ENCODE measurements at regions not wholly inside any gene's neighbourhood (a gene's known extent, or its start where the extent isn't known, plus 50 kb on each side); places are given as distances from the start of the nearest gene placed in this dataset.

DNA sequence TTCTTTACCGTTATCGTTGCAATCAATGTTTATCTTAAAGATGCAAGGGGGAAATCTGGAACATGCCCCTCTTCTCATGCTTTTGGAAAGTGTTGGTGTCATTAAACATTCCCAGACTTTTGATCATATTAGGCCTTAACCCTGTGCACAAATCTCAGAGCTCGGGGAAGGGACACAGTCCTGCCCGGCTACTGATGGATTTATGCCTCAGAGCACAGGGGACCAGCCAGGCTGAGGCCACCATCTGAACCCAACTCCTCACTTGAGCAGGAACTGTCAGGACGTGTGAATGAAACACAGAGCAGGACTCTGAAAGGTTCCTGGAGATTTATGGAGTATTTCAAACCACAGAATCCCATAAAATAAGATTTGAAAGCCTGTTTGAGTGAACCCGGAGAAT, 132.0 kb upstream of the CXCL12 start:
- Histone ChIP-seq H3K4me2 (ENCODE audit: low read length) (no peak overlapping the region), H3K4me1 (ENCODE audit: control insufficient read depth, insufficient read depth, low read length) (no peaks in the 10 kb centered on the region), H3K9me3 (replicated peaks; ENCODE audit: low read length) (no peaks in the 10 kb centered on the region), H3K9ac (ENCODE audit: low read depth, low read length) (no peak overlapping the region), H3K4me3 (ENCODE audit: low read length) (no peak overlapping the region), H3K27me3 (ENCODE audit: control insufficient read depth, insufficient read depth, low read length) (no peaks in the 10 kb centered on the region), H3K36me3 (ENCODE audit: insufficient read depth, low read length) (no peaks in the 10 kb centered on the region)

DNA sequence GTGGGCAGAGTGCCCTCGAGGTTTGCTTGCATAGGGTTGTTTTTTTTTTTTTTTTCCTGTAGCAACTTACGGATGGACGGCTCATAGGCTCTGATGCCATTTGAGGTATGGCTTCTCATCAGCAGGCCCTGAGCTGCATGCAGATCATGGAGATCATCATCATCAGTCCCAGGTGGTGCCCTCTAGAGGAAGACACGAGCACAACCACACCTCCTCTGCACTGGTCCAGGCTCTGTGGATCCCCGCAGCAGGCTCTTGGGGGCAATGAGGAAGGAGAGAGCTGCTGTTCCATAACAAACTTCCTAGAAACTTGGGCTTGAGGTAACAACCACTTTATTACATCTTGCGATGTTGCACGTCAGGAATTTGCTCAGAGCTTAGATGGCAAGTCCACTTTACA, 132.7 kb upstream of the CXCL12 start:
- Histone ChIP-seq H3K4me2 (ENCODE audit: low read length) (no peak overlapping the region), H3K4me1 (ENCODE audit: control insufficient read depth, insufficient read depth, low read length) (no peaks in the 10 kb centered on the region), H3K9me3 (replicated peaks; ENCODE audit: low read length) (no peaks in the 10 kb centered on the region), H3K9ac (ENCODE audit: low read depth, low read length) (no peak overlapping the region), H3K27me3 (ENCODE audit: control insufficient read depth, insufficient read depth, low read length) (no peaks in the 10 kb centered on the region), H3K4me3 (ENCODE audit: low read length) (no peak overlapping the region), H3K36me3 (ENCODE audit: insufficient read depth, low read length) (no peaks in the 10 kb centered on the region)

DNA sequence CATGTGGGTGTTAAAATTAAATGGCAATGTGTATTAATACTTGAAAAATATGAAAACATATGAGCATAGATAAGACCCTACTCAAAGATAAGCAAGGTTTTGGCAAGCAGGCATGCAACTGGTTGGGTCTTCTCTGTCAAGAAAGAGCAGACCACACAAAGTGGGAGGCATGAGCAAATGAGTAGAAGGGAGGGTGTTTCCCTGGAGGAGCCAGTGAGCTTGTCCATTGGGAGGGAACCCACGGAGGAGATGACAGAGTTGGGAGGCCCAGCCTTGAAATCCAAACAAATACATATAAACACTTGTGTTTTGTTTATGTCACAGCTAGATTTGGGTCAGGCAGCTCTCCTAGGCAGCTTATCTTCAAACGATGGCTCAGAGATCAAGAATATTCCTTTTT, 134.5 kb upstream of the CXCL12 start:
- H3K4me1 ChIP-seq (ENCODE audit: control insufficient read depth, insufficient read depth, low read length) = no peaks in the 10 kb centered on the region

DNA sequence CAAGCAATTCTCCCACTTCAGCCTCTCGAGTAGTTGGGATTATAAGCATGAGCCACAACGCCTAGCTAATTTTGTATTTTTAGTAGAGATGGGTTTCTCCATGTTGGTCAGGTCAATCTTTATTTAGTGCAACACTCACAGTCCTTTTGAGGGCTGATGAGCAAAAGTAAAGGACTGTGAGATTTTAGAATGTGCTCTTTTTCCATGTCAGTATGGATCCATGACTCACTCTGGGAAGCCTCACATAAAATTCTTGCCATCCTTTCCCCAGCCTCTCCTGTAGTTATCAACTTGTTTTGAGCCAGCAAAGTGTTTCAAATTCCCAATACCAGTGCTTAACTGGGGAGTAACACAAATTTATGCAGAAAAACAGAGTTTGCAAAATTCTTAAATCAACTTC, 135.8 kb upstream of the CXCL12 start:
- Histone ChIP-seq H3K9ac (ENCODE audit: low read depth, low read length) (no peak overlapping the region), H3K4me3 (ENCODE audit: low read length) (no peak overlapping the region), H3K4me1 (ENCODE audit: control insufficient read depth, insufficient read depth, low read length) (no peaks in the 10 kb centered on the region), H3K9me3 (replicated peaks; ENCODE audit: low read length) (no peaks in the 10 kb centered on the region), H3K36me3 (ENCODE audit: insufficient read depth, low read length) (no peaks in the 10 kb centered on the region), H3K4me2 (ENCODE audit: low read length) (no peak overlapping the region), H3K27me3 (ENCODE audit: control insufficient read depth, insufficient read depth, low read length) (no peaks in the 10 kb centered on the region)

More for the DNA sequence above, 134.5 kb upstream of the CXCL12 start:
- Histone ChIP-seq H3K27me3 (ENCODE audit: control insufficient read depth, insufficient read depth, low read length) (no peaks in the 10 kb centered on the region), H3K4me3 (ENCODE audit: low read length) (no peak overlapping the region), H3K36me3 (ENCODE audit: insufficient read depth, low read length) (no peaks in the 10 kb centered on the region), H3K4me2 (ENCODE audit: low read length) (no peak overlapping the region), H3K9ac (ENCODE audit: low read depth, low read length) (no peak overlapping the region), H3K9me3 (replicated peaks; ENCODE audit: low read length) (no peaks in the 10 kb centered on the region)

DNA sequence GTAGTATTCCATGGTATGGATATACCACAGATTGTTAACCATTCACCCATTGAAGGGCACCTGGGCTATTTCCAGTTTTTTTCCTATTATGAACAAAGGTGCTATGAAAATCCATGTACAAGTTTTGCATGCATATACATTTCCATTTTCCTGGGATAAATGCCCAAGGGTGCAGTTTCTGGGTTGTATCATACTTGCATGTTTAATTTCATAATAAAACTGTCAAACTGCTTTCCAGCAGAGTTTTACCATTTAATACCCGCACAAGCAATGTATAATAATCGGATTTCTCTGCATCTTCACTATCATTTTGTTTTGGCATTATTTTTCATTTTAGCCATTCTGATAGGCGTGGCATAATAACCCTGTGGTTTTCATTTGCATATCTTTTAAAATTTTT, 154.3 kb upstream of the CXCL12 start:
- Histone ChIP-seq H3K4me1 (ENCODE audit: control insufficient read depth, insufficient read depth, low read length) (no peaks in the 10 kb centered on the region), H3K36me3 (ENCODE audit: insufficient read depth, low read length) (no peaks in the 10 kb centered on the region), H3K4me3 (ENCODE audit: low read length) (no peak overlapping the region), H3K9me3 (replicated peaks; ENCODE audit: low read length) (no peaks in the 10 kb centered on the region), H3K4me2 (ENCODE audit: low read length) (no peak overlapping the region), H3K27me3 (ENCODE audit: control insufficient read depth, insufficient read depth, low read length) (no peaks in the 10 kb centered on the region), H3K9ac (ENCODE audit: low read depth, low read length) (no peak overlapping the region)

DNA sequence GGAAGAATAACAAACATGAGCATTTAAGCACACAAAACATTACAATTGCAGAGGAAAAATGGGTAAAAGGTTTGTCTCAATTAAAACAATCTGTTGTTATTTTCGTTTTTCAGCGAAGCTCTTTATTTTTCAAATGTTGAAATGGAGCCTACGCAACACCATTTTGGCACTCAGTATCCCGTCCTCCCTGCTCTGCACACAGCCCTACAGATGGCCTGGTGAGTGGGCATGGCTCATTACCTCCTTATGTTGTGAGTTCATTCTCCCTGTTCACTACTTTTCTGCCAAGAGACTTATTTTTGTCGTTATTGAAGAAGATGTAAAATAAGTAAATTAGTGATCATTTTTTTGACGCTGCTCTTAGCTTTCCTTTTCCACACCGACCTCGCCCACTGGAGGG, 167.8 kb upstream of the CXCL12 start:
- H3K36me3 ChIP-seq (ENCODE audit: insufficient read depth, low read length) = no peaks in the 10 kb centered on the region
- no peak overlapping the region for H3K9ac ChIP-seq (ENCODE audit: low read depth, low read length)
- H3K4me1 ChIP-seq (ENCODE audit: control insufficient read depth, insufficient read depth, low read length) = no peaks in the 10 kb centered on the region
- no peaks in the 10 kb centered on the region for H3K27me3 ChIP-seq (ENCODE audit: control insufficient read depth, insufficient read depth, low read length)
- H3K9me3 ChIP-seq (replicated peaks; ENCODE audit: low read length) = no peaks in the 10 kb centered on the region
- no peak overlapping the region for H3K4me2 ChIP-seq (ENCODE audit: low read length)
- no peak overlapping the region for H3K4me3 ChIP-seq (ENCODE audit: low read length)

DNA sequence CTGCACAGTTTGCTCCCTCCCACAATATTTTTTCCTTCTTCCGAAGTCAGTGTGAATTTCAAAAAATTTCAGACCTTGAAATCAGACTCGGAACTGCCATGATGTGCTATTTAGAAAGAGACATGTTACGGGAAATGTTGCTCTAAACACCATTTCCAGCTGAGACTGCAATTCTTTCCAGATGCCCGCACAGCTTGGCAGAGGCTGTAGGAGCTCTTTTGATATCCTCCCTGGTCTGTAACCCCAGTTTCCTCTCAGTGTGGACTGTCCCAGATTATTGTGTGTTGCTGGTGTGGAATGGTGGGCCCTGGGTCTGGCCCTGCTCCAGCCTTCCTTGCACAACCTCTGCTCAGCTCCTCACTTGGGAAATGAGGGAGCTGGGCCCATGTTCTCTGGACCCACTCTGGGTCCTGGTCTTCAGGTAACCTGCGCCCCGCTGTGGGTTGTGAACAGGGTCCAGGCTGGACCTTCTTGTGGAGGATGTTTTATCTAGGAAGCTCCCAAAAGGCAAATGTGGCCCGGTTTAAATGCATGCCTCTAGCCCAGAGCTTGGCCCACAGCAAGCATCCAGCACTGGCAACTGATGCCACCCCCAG, 172.8 kb upstream of the CXCL12 start:
- Histone ChIP-seq H3K4me3 (ENCODE audit: low read length) (no peak overlapping the region), H3K9ac (ENCODE audit: low read depth, low read length) (no peak overlapping the region), H3K4me1 (ENCODE audit: control insufficient read depth, insufficient read depth, low read length) (no peaks in the 10 kb centered on the region), H3K9me3 (replicated peaks; ENCODE audit: low read length) (no peaks in the 10 kb centered on the region), H3K36me3 (ENCODE audit: insufficient read depth, low read length) (no peaks in the 10 kb centered on the region), H3K4me2 (ENCODE audit: low read length) (no peak overlapping the region), H3K27me3 (ENCODE audit: control insufficient read depth, insufficient read depth, low read length) (no peaks in the 10 kb centered on the region)

DNA sequence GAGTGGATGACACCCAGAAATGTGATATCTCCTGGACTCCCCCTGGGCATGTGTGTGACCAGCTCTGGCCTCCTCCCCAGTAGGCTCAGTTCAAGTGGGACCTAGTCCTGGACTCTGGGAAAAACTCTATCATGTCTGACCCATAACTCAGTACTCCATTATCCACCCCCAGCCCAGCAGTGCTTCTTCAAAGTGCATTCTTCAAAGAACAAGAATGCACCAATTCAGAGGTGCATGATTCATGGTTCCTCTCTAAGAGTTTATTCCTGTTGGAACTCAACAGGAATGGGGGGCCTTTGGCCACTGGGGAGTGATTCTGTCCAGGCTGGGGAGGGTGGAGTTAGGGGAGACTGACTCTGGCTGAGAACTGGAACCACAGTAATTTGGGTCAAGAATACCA, 173.6 kb upstream of the CXCL12 start:
- H3K4me2 ChIP-seq (ENCODE audit: low read length) = no peak overlapping the region
- no peaks in the 10 kb centered on the region for H3K27me3 ChIP-seq (ENCODE audit: control insufficient read depth, insufficient read depth, low read length)
- no peaks in the 10 kb centered on the region for H3K9me3 ChIP-seq (replicated peaks; ENCODE audit: low read length)
- H3K36me3 ChIP-seq (ENCODE audit: insufficient read depth, low read length) = no peaks in the 10 kb centered on the region
- H3K4me3 ChIP-seq (ENCODE audit: low read length) = no peak overlapping the region
- no peaks in the 10 kb centered on the region for H3K4me1 ChIP-seq (ENCODE audit: control insufficient read depth, insufficient read depth, low read length)
- no peak overlapping the region for H3K9ac ChIP-seq (ENCODE audit: low read depth, low read length)

DNA sequence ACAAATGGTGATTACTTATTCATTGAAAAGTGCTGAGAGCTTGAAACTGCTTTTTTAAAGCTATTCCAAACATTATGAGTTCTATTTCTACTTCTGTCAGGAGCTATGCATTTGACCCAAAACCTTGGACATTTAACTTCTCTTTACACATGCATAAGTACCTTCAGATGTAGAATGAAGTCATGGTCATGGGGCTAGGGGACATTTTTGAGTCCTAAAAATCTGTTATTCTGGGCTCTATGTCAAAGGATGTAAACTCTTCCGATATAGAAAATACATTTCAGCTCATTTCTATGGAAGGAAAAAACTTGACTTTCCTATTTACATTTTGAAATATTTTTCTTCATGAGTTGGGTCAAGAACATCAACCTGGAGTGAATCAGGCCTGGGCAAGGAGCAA, 179.5 kb upstream of the CXCL12 start:
- H3K4me3 ChIP-seq (ENCODE audit: low read length) = no peak overlapping the region
- H3K4me2 ChIP-seq (ENCODE audit: low read length) = no peak overlapping the region

DNA sequence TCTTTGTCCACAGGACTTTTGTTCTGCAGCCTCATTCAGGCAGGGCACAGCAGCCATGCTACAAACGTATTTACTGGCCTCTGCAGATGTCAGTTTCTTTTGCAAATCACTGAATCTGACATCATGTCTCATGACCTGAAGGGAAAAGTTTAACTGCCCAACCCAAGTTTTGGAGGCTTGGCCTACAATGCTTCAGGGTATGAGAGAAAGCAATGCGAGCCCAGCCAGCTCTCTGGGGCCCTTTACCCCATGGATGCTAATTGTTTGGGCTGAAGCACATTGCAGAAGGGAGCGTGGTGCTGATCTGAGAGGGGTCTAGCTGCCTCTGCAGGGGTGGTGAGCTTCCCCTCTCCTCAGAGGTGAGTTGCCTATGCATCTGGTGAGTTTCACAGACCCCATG, 179.9 kb upstream of the CXCL12 start:
- H3K9me3 ChIP-seq (replicated peaks; ENCODE audit: low read length) = no peaks in the 10 kb centered on the region
- peaks cover 26% of the 10 kb centered on the region for H3K4me1 ChIP-seq (ENCODE audit: control insufficient read depth, insufficient read depth, low read length)
- H3K4me3 ChIP-seq (ENCODE audit: low read length) = no peak overlapping the region
- no peak overlapping the region for H3K9ac ChIP-seq (ENCODE audit: low read depth, low read length)
- no peaks in the 10 kb centered on the region for H3K36me3 ChIP-seq (ENCODE audit: insufficient read depth, low read length)
- no peak overlapping the region for H3K4me2 ChIP-seq (ENCODE audit: low read length)
- no peaks in the 10 kb centered on the region for H3K27me3 ChIP-seq (ENCODE audit: control insufficient read depth, insufficient read depth, low read length)

More for the DNA sequence above, 179.5 kb upstream of the CXCL12 start:
- H3K27me3 ChIP-seq (ENCODE audit: control insufficient read depth, insufficient read depth, low read length) = no peaks in the 10 kb centered on the region
- H3K9ac ChIP-seq (ENCODE audit: low read depth, low read length) = no peak overlapping the region
- no peaks in the 10 kb centered on the region for H3K36me3 ChIP-seq (ENCODE audit: insufficient read depth, low read length)
- H3K4me1 ChIP-seq (ENCODE audit: control insufficient read depth, insufficient read depth, low read length) = peaks cover 23% of the 10 kb centered on the region
- H3K9me3 ChIP-seq (replicated peaks; ENCODE audit: low read length) = no peaks in the 10 kb centered on the region

DNA sequence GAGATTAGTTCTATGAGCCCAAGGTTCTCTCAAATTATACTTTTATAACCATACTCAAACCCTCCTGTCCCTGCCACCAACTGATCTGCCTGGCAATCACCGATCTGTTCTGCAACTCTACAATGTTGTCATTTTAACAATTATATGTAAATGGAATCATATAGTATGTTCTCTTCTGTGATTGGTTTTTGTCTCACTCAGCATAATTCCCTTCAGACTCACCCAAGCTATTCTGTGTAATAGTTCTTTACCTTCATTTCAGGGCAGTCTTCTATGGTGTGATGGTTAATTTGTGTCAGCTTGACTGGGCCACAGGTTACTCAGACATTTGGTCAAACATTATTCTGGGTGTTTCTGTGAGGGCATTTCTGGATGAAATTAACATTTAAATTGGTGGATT, 181.9 kb upstream of the CXCL12 start:
- Histone ChIP-seq H3K9me3 (replicated peaks; ENCODE audit: low read length) (no peaks in the 10 kb centered on the region), H3K4me2 (ENCODE audit: low read length) (no peak overlapping the region), H3K4me1 (ENCODE audit: control insufficient read depth, insufficient read depth, low read length) (peaks cover 44% of the 10 kb centered on the region), H3K36me3 (ENCODE audit: insufficient read depth, low read length) (no peaks in the 10 kb centered on the region), H3K9ac (ENCODE audit: low read depth, low read length) (no peak overlapping the region), H3K4me3 (ENCODE audit: low read length) (no peak overlapping the region), H3K27me3 (ENCODE audit: control insufficient read depth, insufficient read depth, low read length) (no peaks in the 10 kb centered on the region)

DNA sequence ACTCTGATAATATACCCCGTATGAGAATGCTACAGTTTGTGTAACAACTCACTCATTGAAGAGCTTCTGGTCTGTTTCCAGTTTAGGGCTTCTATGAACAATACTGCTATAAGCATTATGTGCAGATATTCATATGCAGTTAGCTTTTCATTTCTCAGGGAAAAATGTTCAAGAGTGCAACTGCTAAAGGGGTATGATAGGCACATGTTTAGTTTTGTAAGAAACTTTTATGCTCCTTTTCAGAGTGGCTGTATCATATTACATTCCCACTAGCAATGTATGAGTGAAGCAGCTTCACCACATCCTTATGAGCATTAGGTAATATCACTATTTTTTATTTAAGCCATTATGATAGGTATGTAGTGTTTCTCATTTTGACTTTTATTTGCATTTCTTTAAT, 182.6 kb upstream of the CXCL12 start:
- no peaks in the 10 kb centered on the region for H3K9me3 ChIP-seq (replicated peaks; ENCODE audit: low read length)
- H3K4me1 ChIP-seq (ENCODE audit: control insufficient read depth, insufficient read depth, low read length) = peaks cover 47% of the 10 kb centered on the region
- no peaks in the 10 kb centered on the region for H3K27me3 ChIP-seq (ENCODE audit: control insufficient read depth, insufficient read depth, low read length)
- peak overlapping the region; percentile 7 for H3K9ac ChIP-seq (ENCODE audit: low read depth, low read length)
- H3K4me3 ChIP-seq (ENCODE audit: low read length) = no peak overlapping the region
- no peak overlapping the region for H3K4me2 ChIP-seq (ENCODE audit: low read length)
- no peaks in the 10 kb centered on the region for H3K36me3 ChIP-seq (ENCODE audit: insufficient read depth, low read length)
